Neural cell (in vitro differentiated cells): ENCODE measurements at regions not wholly inside any gene's neighbourhood (a gene's known extent, or its start where the extent isn't known, plus 50 kb on each side); places are given as distances from the start of the nearest gene placed in this dataset.
A peak's percentile ranks its signal among the peaks of the same experiment; 100 is the strongest.

Experiments used
- H2AFZ ChIP-seq: fragments of 200-600, 300-800 bp; sonication (generic), shearing (Covaris generic); 2 replicates; pipeline ENCODE4 v1.6.0; 2014; ENCODE audit warnings: low read depth, mild to moderate bottlenecking, antibody characterized with exemption, low read length, moderate library complexity
- H3F3A ChIP-seq: fragments of 200-600 bp; shearing (Covaris generic); 2 replicates; pipeline ENCODE4 v1.6.1; 2016; ENCODE audit warnings: mild to moderate bottlenecking, moderate library complexity, mixed read lengths, antibody characterized with exemption, low read length; ENCODE audit not compliant: insufficient read depth, poor library complexity, severe bottlenecking
- H3K27ac ChIP-seq: fragments of 200-600, 300-800 bp; sonication (generic), shearing (Covaris generic); 2 replicates; pipeline ENCODE4 v1.5.1; 2014; ENCODE audit warnings: mild to moderate bottlenecking, low read length, moderate library complexity
- H3K27me3 ChIP-seq: fragments of 300-800, 200-600 bp; sonication (generic), shearing (Covaris generic); 2 replicates; pipeline ENCODE4 v1.6.0; 2014; ENCODE audit warnings: mild to moderate bottlenecking, low read depth, low read length, moderate library complexity; ENCODE audit not compliant: insufficient read depth
- H3K36me3 ChIP-seq: fragments of 300-800, 200-600 bp; sonication (generic), shearing (Covaris generic); 2 replicates; pipeline ENCODE4 v1.5.1; 2014; ENCODE audit warnings: mild to moderate bottlenecking, antibody characterized with exemption, low read length, moderate library complexity; ENCODE audit not compliant: insufficient read depth
- H3K4me2 ChIP-seq: fragments of 300-800, 200-600 bp; sonication (generic), shearing (Covaris generic); 2 replicates; pipeline ENCODE4 v1.6.0; 2014; ENCODE audit warnings: mild to moderate bottlenecking, low read length
- H3K4me3 ChIP-seq: fragments of 300-800, 200-600 bp; sonication (generic), shearing (Covaris generic); 2 replicates; pipeline ENCODE4 v1.5.1; 2014; ENCODE audit warnings: mild to moderate bottlenecking, low read length, moderate library complexity
- H3K79me2 ChIP-seq: fragments of 200-600 bp; shearing (Covaris generic); replicated peaks from 2 replicates; pipeline ENCODE4 v1.6.0; 2014; ENCODE audit warnings: mild to moderate bottlenecking, low read length, moderate library complexity; ENCODE audit not compliant: insufficient read depth
- H3K9ac ChIP-seq: fragments of 300-800, 200-600 bp; sonication (generic), shearing (Covaris generic); 2 replicates; pipeline ENCODE4 v1.6.1; 2016; ENCODE audit warnings: mild to moderate bottlenecking, low read length, mixed read lengths
- H3K9me2 ChIP-seq: fragments of 200-600 bp; shearing (Covaris generic); 2 replicates; pipeline ENCODE4 v1.6.1; 2016; ENCODE audit warnings: mild to moderate bottlenecking, low read length, mixed read lengths; ENCODE audit not compliant: insufficient read depth
- H3K9me3 ChIP-seq: fragments of 200-600, 300-800 bp; sonication (generic), shearing (Covaris generic); 2 replicates; pipeline ENCODE4 v1.6.1; 2016; ENCODE audit warnings: mild to moderate bottlenecking, mixed run types, low read length, moderate library complexity, mixed read lengths
- H4K20me1 ChIP-seq: fragments of 200-600 bp; shearing (Covaris generic); 2 replicates; pipeline ENCODE4 v1.6.1; 2016; ENCODE audit warnings: mild to moderate bottlenecking, mixed run types; ENCODE audit not compliant: insufficient read depth
- CTCF ChIP-seq: fragments of 450-650 bp; IDR thresholded peaks from 2 replicates; pipeline ENCODE4 v1.5.1; 2014; ENCODE audit warnings: antibody characterized with exemption, mild to moderate bottlenecking, moderate library complexity; ENCODE audit not compliant: poor library complexity, severe bottlenecking
- EP300 ChIP-seq: fragments of 450-650 bp; conservative IDR thresholded peaks from 2 replicates; pipeline ENCODE4 v1.6.1; 2014; ENCODE audit warnings: antibody characterized with exemption, mild to moderate bottlenecking, moderate library complexity; ENCODE audit not compliant: poor library complexity, severe bottlenecking
- EZH2 ChIP-seq: fragments of 200-600, 300-800 bp; shearing (Covaris generic), sonication (generic); IDR thresholded peaks from 2 replicates; pipeline ENCODE4 v1.6.1; 2014; ENCODE audit warnings: antibody characterized with exemption, low read length, borderline replicate concordance, mild to moderate bottlenecking; ENCODE audit not compliant: insufficient read depth, poor library complexity, severe bottlenecking
- MXI1 ChIP-seq: fragments of 450-650 bp; conservative IDR thresholded peaks from 2 replicates; pipeline ENCODE4 v1.6.1; 2014; ENCODE audit warnings: antibody characterized with exemption, mild to moderate bottlenecking; ENCODE audit not compliant: poor library complexity, severe bottlenecking
- POLR2AphosphoS5 ChIP-seq: IDR thresholded peaks from 2 replicates; pipeline ENCODE4 v1.6.1; 2012
- RAD21 ChIP-seq: fragments of 450-650 bp; conservative IDR thresholded peaks from 2 replicates; pipeline ENCODE4 v1.6.1; 2014; ENCODE audit warnings: antibody characterized with exemption, mild to moderate bottlenecking, moderate library complexity
- REST ChIP-seq: IDR thresholded peaks from 2 replicates; pipeline ENCODE4 v1.6.1; 2012; ENCODE audit warnings: borderline replicate concordance
- SMC3 ChIP-seq: fragments of 450-650 bp; conservative IDR thresholded peaks from 2 replicates; pipeline ENCODE4 v1.6.1; 2014; ENCODE audit warnings: antibody characterized with exemption, mild to moderate bottlenecking, moderate library complexity; ENCODE audit not compliant: poor library complexity
- TAF1 ChIP-seq: IDR thresholded peaks from 2 replicates; pipeline ENCODE4 v1.6.1; 2012; ENCODE audit warnings: low read depth

- peaks cover 3% of the 10 kb centered on the region for H3K9me3 ChIP-seq
- no peaks in the 10 kb centered on the region for H3F3A ChIP-seq
- no peaks in the 10 kb centered on the region for H3K9me2 ChIP-seq
- TF ChIP-seq TAF1 (no peak), EP300 (no peak), MXI1 (no peak), REST (no peak), RAD21 (no peak), POLR2AphosphoS5 (no peak), SMC3 (no peak), EZH2 (no peak), CTCF (no peak)
- H3K4me2 ChIP-seq: no peak overlapping the region
- H3K4me3 ChIP-seq: no peak overlapping the region
- H2AFZ ChIP-seq: no peak overlapping the region
- H4K20me1 ChIP-seq: no peaks in the 10 kb centered on the region
- H3K9ac ChIP-seq: no peak overlapping the region
- H3K27me3 ChIP-seq: no peaks in the 10 kb centered on the region
- no peaks in the 10 kb centered on the region for H3K36me3 ChIP-seq
- no peak overlapping the region for H3K27ac ChIP-seq
- H3K79me2 ChIP-seq: no peaks in the 10 kb centered on the region
Measured at GRCh38 chr7:68488341-68489060, 1109.8 kb upstream of the AUTS2 start.

- Histone ChIP-seq H3F3A (no peaks in the 10 kb centered on the region), H3K36me3 (no peaks in the 10 kb centered on the region), H3K9ac (no peak overlapping the region), H3K27me3 (no peaks in the 10 kb centered on the region), H4K20me1 (no peaks in the 10 kb centered on the region), H3K4me3 (no peak overlapping the region), H3K9me3 (peaks cover 4% of the 10 kb centered on the region), H3K4me2 (no peak overlapping the region), H2AFZ (no peak overlapping the region), H3K27ac (no peak overlapping the region), H3K79me2 (no peaks in the 10 kb centered on the region), H3K9me2 (no peaks in the 10 kb centered on the region)
- TF ChIP-seq RAD21: no peak
- TF ChIP-seq POLR2AphosphoS5: peak; percentile 52
- peak; percentile 92 for TF ChIP-seq EP300
Measured at GRCh38 chr7:68491523-68492358, 1106.5 kb upstream of the AUTS2 start.
